WTC11 (cell line): ENCODE measurements at regions not wholly inside any gene's neighbourhood (a gene's known extent, or its start where the extent isn't known, plus 50 kb on each side); places are given as distances from the start of the nearest gene placed in this dataset.
"Not testable (repeated sequence)": the region's sequence is repeated elsewhere in the genome, so short reads cannot be mapped to it uniquely, and the experiment has no call there.

Experiments
- FOXJ3 ChIP-seq: sonication (generic); formaldehyde crosslinking; IDR thresholded peaks from 2 replicates; pipeline ENCODE4 v1.9.0; 2021; ENCODE audit warnings: missing genetic modification reagents, mild to moderate bottlenecking, borderline replicate concordance
- FOXK1 ChIP-seq: sonication (generic); formaldehyde crosslinking; IDR thresholded peaks from 2 replicates; pipeline ENCODE4 v1.8.0; 2022; ENCODE audit warnings: mild to moderate bottlenecking, moderate library complexity, missing genetic modification reagents
- JAZF1 ChIP-seq: fragments of 250-450 bp; sonication (Bioruptor Pico); IDR thresholded peaks from 2 replicates; pipeline ENCODE4 v1.9.0; 2021; ENCODE audit warnings: moderate library complexity, mild to moderate bottlenecking, inconsistent platforms
- PRRX2 ChIP-seq: fragments of 250-450 bp; sonication (Bioruptor Pico); IDR thresholded peaks from 2 replicates; pipeline ENCODE4 v1.8.0; 2021; ENCODE audit warnings: mild to moderate bottlenecking
- TEAD4 ChIP-seq: sonication (generic); formaldehyde crosslinking; IDR thresholded peaks from 2 replicates; pipeline ENCODE4 v1.8.0; 2022; ENCODE audit warnings: mild to moderate bottlenecking, missing genetic modification reagents
- ZBTB21 ChIP-seq: sonication (generic); formaldehyde crosslinking; IDR thresholded peaks from 2 replicates; pipeline ENCODE4 v1.8.1; 2023; ENCODE audit warnings: mild to moderate bottlenecking, missing genetic modification reagents, borderline replicate concordance
- ZNF317 ChIP-seq: sonication (generic); formaldehyde crosslinking; IDR thresholded peaks from 2 replicates; pipeline ENCODE4 v1.8.1; 2023; ENCODE audit warnings: low read depth, mild to moderate bottlenecking, moderate library complexity, missing genetic modification reagents, borderline replicate concordance
- TF ChIP-seq, protein P1 (sequence below): fragments of 200-600 bp; IDR thresholded peaks from 2 replicates; pipeline ENCODE4 v1.8.0; 2022; ENCODE audit warnings: antibody characterized with exemption
- TF ChIP-seq, protein P2 (sequence below): sonication (generic); formaldehyde crosslinking; conservative IDR thresholded peaks from 2 replicates; pipeline ENCODE4 v1.8.1; 2022; ENCODE audit warnings: mild to moderate bottlenecking, missing genetic modification reagents

GRCh38 chr5:101290761-101291160 lies 387.7 kb upstream of the ST8SIA4 start:
- not testable (repeated sequence) for TF ChIP-seq ZNF317 (CRISPR knock-in tag); ZBTB21; PRRX2; FOXJ3 (CRISPR knock-in tag); TEAD4 (CRISPR knock-in tag); FOXK1 (CRISPR knock-in tag); JAZF1
- TF ChIP-seq, protein P1, sequence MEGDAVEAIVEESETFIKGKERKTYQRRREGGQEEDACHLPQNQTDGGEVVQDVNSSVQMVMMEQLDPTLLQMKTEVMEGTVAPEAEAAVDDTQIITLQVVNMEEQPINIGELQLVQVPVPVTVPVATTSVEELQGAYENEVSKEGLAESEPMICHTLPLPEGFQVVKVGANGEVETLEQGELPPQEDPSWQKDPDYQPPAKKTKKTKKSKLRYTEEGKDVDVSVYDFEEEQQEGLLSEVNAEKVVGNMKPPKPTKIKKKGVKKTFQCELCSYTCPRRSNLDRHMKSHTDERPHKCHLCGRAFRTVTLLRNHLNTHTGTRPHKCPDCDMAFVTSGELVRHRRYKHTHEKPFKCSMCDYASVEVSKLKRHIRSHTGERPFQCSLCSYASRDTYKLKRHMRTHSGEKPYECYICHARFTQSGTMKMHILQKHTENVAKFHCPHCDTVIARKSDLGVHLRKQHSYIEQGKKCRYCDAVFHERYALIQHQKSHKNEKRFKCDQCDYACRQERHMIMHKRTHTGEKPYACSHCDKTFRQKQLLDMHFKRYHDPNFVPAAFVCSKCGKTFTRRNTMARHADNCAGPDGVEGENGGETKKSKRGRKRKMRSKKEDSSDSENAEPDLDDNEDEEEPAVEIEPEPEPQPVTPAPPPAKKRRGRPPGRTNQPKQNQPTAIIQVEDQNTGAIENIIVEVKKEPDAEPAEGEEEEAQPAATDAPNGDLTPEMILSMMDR = not testable (repeated sequence)
- TF ChIP-seq, protein P2, sequence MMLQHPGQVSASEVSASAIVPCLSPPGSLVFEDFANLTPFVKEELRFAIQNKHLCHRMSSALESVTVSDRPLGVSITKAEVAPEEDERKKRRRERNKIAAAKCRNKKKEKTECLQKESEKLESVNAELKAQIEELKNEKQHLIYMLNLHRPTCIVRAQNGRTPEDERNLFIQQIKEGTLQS = not testable (repeated sequence)
